ENCODE measurements at regions not wholly inside any gene's neighbourhood (a gene's known extent, or its start where the extent isn't known, plus 50 kb on each side); places are given as distances from the start of the nearest gene placed in this dataset.

GRCh38 chr3:124491875-124492274, 238.4 kb upstream of the UMPS start:
- Histone ChIP-seq H3K4me3 (ENCODE audit: low read depth, low read length) (no peak overlapping the region), H3K27me3 (ENCODE audit: control insufficient read depth, insufficient read depth, low read length) (no peaks in the 10 kb centered on the region), H3K36me3 (ENCODE audit: control insufficient read depth, insufficient read depth, low read length) (no peaks in the 10 kb centered on the region)
- TF ChIP-seq, protein P1, sequence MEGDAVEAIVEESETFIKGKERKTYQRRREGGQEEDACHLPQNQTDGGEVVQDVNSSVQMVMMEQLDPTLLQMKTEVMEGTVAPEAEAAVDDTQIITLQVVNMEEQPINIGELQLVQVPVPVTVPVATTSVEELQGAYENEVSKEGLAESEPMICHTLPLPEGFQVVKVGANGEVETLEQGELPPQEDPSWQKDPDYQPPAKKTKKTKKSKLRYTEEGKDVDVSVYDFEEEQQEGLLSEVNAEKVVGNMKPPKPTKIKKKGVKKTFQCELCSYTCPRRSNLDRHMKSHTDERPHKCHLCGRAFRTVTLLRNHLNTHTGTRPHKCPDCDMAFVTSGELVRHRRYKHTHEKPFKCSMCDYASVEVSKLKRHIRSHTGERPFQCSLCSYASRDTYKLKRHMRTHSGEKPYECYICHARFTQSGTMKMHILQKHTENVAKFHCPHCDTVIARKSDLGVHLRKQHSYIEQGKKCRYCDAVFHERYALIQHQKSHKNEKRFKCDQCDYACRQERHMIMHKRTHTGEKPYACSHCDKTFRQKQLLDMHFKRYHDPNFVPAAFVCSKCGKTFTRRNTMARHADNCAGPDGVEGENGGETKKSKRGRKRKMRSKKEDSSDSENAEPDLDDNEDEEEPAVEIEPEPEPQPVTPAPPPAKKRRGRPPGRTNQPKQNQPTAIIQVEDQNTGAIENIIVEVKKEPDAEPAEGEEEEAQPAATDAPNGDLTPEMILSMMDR (IDR thresholded peaks at IDR 0.05; ENCODE audit: insufficient read depth, low read length, poor library complexity, severe bottlenecking): no peak
- DNase-seq (ENCODE audit: low read depth): no peak

- Histone ChIP-seq H3K36me3 (ENCODE audit: control insufficient read depth, insufficient read depth, low read length) (no peaks in the 10 kb centered on the region), H3K27me3 (ENCODE audit: control insufficient read depth, insufficient read depth, low read length) (no peaks in the 10 kb centered on the region), H3K4me3 (ENCODE audit: low read depth, low read length) (no peak overlapping the region)
- TF ChIP-seq, protein P1 (IDR thresholded peaks at IDR 0.05; ENCODE audit: insufficient read depth, low read length, poor library complexity, severe bottlenecking): peak; percentile 69
- DNase-seq (ENCODE audit: low read depth): peak; percentile 58
These were observed 237.4 kb upstream of the UMPS start for GRCh38 chr3:124492824-124493223.

DNA sequence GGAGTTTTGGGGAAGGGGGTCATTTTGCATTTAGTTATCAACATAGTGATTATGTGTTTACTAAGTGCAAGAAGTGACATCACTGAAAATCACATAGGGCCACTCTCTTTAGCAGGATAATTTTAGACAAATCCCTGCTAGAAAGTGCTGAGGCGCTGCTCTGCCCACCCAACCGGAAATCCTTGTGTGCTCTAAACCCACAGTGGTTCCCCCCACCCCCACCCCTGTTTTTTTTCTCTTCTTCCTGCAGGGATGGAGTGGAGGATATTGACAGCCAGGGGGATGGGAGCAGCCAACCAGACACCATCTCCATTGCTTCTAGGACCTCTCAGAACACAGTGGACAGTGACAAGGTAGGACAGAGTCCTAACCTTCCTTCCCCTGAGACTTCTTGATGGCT, 234.2 kb upstream of the UMPS start:
- no peaks in the 10 kb centered on the region for H3K27me3 ChIP-seq (ENCODE audit: control insufficient read depth, insufficient read depth, low read length)
- no peaks in the 10 kb centered on the region for H3K36me3 ChIP-seq (ENCODE audit: control insufficient read depth, insufficient read depth, low read length)
- TF ChIP-seq, protein P1 (IDR thresholded peaks at IDR 0.05; ENCODE audit: insufficient read depth, low read length, poor library complexity, severe bottlenecking): no peak
- no peak for DNase-seq (ENCODE audit: low read depth)
- no peak overlapping the region for H3K4me3 ChIP-seq (ENCODE audit: low read depth, low read length)

- no peaks in the 10 kb centered on the region for H3K27me3 ChIP-seq (ENCODE audit: control insufficient read depth, insufficient read depth, low read length)
- no peak for DNase-seq (ENCODE audit: low read depth)
- H3K4me3 ChIP-seq (ENCODE audit: low read depth, low read length): no peak overlapping the region
- no peaks in the 10 kb centered on the region for H3K36me3 ChIP-seq (ENCODE audit: control insufficient read depth, insufficient read depth, low read length)
- TF ChIP-seq, protein P1 (IDR thresholded peaks at IDR 0.05; ENCODE audit: insufficient read depth, low read length, poor library complexity, severe bottlenecking): no peak
These were observed 232.8 kb upstream of the UMPS start for GRCh38 chr3:124497487-124497886.

GRCh38 chr3:124498891-124499290, 231.4 kb upstream of the UMPS start:
- no peak for DNase-seq (ENCODE audit: low read depth)

More at GRCh38 chr3:124498891-124499290, 231.4 kb upstream of the UMPS start:
- TF ChIP-seq, protein P1 (IDR thresholded peaks at IDR 0.05; ENCODE audit: insufficient read depth, low read length, poor library complexity, severe bottlenecking): no peak
- Histone ChIP-seq H3K36me3 (ENCODE audit: control insufficient read depth, insufficient read depth, low read length) (no peaks in the 10 kb centered on the region), H3K27me3 (ENCODE audit: control insufficient read depth, insufficient read depth, low read length) (no peaks in the 10 kb centered on the region), H3K4me3 (ENCODE audit: low read depth, low read length) (no peak overlapping the region)
